HG02852 (cell line): ENCODE measurements at regions not wholly inside any gene's neighbourhood (a gene's known extent, or its start where the extent isn't known, plus 50 kb on each side); places are given as distances from the start of the nearest gene placed in this dataset.

ENCODE experiments used
- ATAC-seq: cut with Tn5 transposase; IDR thresholded peaks from one replicate; pipeline ENCODE4 v1.9.1; 2021; ENCODE audit warnings: mild to moderate bottlenecking, moderate library complexity; ENCODE audit not compliant: unreplicated experiment

DNA sequence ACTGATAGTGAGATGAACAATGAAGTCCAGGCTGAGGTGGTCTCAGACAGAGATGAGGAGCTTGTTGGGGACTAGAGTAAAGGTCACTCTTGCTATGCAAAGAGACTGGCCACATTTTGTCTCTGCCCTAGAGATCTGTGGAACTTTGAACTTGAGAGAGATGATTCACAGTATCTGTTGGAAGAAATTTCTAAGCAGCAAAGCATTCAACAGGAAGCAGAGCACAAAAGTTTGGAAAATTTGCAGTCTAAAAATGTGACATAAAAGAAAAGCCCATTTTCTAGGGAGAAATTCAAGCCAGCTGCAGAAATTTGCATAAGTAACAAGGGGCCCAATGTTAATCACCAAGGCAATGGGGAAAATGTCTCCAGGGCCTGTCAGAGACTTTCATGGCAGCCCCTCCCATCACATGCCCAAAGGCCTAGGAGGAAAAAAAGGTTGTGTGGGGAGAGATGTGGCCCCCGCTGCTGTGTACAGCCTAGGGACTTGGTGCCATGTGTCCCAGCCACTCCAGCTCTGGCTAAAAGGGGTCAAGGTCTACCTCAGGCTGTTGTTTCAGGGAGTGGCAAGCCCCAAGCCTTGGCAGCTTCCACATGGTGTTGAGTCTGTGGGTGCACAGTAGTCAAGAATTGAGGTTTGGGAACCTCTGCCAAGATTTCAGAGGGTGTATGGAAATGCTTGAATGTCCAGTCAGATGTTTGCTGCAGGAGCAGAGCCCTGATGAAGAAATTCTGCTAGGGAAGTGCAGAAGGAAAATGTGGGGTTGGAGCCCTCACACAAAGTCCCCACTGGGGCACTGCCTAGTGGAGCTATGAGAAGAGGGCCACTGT lies 262.8 kb downstream of the DKK2 start:
- no peak for ATAC-seq

DNA sequence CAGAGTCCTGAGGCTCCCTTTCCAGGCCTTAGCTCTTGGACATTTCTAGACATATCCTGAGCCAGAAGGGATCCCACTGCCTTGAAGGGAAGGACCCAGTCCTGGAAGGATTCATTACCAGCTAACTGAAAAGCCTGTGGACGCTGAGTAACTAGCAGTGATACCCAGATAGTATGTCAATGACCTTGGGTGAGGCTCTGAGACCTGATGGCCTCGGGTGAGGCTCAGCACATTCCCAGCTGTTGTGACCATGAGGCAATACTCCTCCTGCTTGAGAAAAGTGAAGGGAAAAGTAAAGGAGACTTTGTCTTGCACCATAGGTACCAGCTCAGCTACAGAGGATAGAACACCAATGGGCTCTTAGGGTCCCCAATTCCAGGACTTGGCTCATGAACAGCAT lies 268.1 kb downstream of the DKK2 start:
- no peak for ATAC-seq

DNA sequence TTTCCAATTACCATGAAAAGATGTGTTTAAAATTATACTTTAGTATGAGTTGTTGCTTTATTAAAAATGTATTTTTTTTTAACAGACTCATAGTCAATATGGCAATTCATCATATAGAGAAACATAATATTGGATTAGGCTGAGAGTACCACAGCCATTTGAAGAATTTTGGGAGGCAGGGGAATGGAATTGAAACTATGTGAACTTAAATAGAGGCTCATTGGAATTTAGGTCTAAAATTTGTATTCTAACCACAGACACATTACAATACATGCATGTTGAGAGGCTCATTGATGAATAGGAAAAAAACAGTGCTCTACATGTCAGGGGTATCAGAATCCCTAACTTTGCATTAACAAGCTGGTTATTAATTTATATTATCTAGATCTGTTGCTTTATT lies 269.6 kb downstream of the DKK2 start:
- no peak for ATAC-seq

DNA sequence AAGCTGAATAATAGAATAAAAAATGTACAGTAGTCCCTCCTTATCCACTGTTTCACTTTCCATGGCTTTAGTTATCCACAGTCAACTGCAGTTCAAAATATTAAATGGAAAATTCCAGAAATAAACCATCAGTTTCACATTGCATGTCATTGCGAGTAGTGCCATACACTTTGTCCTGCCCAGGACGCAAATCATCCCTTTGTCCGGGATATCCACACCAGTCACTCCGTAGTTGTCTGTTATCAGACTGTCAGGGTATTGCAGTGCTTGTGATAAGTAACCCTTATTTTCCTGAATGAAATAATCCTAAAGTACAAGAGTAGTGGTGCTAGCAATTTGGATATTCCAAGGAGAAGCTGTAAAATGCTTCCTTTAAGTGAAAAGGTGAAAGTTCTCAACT lies 271.3 kb downstream of the DKK2 start:
- ATAC-seq = no peak

DNA sequence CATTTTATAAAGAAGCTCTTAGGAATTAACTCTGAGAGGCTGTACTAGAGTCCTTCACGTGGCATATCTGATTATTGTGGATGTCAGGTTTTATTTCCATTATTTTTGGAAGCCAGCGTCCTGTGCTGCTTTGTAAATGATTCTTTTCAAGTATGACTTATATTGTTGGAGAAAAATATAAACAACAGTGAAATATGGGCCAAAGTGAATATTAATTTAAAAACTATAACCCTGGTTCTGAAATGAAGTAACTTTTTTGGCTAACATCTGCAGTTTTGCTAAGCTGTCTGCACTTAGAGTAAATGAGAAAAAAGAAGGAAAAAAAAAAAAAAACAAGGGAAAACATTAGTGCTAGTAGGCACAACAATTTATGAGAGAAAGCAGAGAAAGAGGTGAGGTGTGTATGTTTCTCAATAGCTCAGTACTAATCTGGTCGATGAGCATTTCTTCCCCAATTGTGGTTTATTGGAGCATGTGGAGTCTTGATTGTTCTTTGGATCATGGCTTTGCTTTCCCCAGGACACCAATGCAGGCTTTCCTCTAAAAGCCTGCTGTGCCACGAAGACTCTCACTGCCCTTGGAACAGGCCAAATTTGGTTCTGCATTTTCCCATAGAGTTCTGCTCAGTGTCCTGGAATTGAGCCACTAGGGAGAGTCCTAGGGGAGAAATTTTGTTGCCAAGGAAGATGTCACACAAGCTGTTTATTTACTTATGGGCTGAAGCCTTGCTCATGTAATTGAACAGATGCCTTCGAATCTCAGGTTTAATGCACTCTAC lies 273.3 kb downstream of the DKK2 start:
- ATAC-seq = no peak

DNA sequence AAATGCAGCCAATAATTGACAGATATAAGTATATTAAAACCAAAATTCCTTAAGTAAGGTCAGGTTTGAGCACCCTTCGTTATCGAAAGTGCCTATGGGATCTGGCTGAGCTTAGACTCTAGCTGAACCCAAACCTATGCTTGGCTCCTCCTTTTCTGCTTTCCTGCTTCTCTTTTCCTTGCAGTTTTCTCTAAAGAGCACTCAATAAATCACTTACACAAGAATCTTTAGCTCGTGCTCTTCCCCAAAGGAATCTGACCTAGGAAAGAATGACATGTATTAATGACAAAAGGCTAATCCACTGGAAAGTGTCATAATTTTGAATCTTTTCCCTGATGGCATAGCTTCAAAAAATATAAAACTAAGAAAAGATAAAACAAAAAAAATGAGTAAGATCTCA lies 282.7 kb downstream of the DKK2 start:
- no peak for ATAC-seq

DNA sequence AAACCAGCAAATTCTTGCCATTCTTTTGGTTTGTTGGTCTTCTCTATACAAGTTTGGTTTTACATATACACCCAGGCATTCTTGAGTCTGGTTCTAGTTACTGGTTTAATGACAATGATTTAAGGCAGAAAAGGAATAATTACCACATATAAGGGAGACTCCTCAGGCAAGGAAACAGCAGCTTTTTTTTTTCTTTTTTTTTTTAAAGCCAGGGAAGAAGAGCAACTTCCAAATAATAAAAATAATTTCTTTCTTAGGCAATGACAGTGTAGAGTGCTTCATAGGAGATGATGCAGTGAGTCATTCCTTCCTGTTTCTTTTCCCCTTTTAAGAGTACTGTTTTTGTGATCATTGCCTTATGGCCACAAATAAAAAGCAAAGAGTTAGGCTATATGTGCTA lies 289.7 kb downstream of the DKK2 start:
- no peak for ATAC-seq

DNA sequence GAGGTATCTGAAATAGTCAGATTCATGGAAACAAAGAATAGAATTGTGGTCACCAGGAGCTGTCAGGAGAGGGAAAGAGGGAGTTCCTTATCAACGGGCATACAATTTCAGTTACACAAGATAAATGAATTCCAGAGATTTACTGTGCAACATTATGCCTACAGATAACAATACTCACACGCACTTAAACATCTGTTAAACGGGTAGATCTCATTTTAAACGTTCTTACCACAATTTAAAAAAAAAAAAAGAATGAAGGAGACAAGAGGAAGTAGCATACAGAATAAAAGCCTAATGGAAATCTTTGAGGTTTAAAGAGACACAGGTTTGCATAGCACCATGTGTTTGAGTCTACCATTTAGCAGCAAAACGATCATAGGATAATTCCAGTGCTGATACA lies 298.0 kb downstream of the DKK2 start:
- ATAC-seq = no peak

DNA sequence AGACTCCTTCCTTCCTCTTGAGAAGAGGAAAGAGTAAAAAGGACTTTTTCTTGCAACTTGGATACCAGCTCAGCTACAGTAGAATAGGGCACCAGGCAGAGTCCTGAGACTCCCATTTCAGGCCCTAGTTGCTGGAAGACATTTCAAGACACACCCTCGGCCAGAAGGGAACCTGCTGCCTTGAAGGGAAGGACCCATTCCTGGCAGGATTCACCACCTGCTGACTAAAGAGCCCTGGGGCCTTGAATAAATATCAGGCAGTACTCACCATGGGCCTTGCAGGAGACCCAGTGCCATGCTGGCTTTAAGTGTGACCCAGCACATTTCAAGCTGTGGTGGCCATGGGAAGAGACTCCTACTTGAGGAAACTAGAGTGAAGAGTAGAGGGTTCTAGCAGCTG lies 317.6 kb downstream of the DKK2 start:
- no peak for ATAC-seq

DNA sequence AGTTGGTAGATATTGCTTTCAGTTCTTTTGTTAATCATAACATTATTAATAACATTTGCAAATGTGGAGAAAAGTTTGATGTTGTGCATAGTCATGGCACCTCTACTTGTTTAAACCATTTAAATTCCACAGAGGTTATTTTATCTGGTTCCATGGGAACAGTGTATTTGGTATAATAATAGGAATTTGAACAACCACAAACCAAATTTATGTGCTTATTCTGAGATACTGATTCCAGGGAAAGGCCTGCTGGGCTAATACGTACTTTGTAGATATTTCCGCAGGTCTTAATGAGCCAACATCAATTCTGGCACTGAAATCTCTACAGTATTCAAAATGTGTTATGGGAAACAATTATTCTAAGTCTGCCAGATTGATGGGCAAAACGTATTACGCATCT lies 319.0 kb downstream of the DKK2 start:
- ATAC-seq = no peak

DNA sequence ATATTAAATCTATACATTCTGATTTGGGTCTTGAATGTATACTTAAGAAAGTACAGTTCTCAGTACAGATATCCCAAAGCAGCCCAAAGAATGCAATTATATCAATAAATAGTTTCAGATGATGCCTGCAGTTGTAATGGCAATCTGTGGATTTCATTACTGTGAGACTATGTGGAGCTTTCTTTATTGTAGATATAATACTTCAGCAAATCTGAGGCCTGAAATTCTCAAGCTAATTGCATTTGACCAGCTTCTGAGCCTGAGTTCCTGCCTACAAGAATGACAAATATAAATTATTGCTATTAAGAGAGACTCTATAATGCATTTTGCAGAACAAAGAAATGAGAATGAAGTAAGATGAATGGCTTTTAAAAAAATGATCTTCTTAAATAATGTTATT lies 320.3 kb downstream of the DKK2 start:
- no peak for ATAC-seq

DNA sequence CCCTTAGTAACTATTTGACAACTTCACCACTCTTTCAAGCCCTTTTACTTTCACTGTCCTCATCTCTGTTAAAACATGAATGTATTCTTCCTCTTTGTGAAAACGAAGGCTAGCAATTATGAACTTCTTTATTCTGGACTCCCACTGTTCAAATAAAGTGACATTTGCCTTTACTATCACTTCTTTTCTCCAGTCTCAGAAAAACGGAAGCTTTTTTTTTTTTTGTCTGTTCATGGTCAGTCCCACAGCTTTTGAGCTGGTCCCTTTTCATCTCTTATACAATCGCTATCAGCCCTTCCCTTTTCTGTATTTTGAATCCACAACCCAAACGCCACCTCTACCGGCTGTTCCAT lies 327.7 kb downstream of the DKK2 start:
- no peak for ATAC-seq

DNA sequence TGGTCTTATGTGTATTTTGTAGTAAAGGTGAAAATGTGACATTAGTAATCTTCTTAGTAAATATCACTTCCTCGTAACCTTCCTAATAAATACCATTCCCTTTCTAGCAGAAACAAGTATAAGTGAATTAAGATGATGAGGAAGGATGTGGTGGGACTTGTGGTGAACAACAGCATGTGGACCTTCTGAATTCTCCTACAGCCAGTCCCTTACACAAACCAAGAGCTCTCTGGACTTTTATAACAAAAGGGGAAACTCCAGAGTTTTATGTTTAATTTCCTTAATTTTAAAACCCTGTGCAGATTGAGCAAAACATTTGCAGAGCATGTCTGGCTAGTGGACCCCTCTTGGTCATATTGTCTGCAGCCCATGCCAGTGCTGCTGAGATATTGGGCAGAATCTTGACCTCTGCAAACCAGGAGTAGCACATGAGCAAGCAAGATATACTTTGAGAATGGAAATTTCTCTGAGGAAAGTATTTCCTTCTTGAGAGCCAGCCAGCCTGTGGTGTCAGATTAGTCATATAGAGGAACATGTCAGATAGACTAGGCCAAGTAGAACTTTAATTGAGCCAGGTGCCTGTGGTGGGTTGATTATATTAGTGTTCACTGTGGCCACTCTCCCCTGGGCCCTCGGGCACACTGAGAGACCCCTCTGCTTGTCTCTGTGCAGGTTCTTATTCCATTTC lies 328.2 kb downstream of the DKK2 start:
- no peak for ATAC-seq

DNA sequence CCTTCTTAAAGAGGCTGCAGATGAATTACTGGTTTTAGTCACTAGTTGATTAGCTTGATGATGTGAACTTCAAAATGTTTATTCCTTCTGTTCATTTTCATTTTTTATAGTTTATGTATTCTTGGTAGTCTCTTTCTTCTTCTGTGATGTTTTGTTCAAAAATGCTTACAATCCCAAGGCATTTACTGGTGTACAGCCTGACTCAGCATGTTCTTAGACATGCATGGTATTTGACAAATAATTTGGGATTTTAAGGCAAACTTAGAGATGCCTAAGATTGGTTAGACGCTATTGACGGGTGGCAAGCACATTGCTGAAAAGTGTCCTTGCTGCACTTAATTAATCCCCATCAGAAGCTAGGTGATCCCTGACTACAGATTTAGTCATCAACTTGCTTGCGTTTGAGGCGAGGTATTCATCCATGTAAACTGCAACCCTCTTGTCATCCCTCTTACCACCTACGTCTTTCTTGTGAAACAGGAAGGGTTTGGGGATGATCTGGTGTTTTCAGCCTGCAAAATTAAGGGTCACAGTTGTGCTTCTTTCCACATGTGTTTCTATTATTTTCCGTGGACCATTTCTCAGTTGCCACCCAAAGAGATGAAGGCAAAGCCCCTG lies 331.8 kb downstream of the DKK2 start:
- no peak for ATAC-seq

DNA sequence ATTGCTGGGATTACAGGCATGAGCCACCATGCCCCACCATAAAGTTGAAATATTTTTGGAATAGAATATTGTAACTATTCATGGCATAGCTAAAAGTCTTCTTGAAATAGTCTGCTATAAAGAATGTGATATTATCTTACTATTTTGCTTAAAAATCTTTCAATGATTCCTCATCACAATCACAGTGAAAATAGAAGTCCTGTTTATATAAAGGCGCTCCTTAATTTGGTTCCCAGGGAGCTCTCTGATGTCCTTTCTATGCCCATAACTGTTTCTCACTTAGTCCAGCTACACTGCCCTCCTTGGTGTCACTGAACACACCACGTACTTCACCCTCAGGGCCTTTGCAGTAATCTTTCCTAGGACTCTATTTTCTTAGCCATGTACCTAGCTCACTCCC lies 331.7 kb upstream of the GIMD1 start:
- no peak for ATAC-seq

DNA sequence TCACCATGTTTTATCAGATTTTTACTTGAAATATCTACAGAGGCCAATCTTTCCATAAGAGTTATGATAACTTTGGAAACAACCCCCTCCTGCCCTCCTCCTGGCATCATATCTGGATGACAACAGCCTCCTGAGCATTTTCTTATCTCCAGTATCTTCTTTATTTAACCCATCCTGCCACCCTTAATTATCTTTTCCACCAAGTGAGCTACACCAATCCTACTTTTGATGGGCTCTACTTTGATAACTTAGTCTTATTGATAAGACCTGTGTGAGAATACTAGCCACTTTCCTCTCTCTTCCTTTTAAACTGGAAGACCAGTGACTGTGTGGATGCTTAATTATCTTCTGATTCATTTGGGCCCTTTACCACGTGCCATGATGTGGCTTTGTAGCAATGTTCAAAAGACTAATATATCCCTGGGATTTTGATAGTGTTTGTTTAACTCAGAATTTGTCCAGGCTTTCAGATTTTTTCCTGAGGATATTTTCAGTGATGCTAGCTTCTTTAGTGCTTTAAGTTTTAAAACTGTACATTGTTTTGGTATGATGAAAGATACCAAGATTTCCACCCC lies 330.1 kb upstream of the GIMD1 start:
- no peak for ATAC-seq

DNA sequence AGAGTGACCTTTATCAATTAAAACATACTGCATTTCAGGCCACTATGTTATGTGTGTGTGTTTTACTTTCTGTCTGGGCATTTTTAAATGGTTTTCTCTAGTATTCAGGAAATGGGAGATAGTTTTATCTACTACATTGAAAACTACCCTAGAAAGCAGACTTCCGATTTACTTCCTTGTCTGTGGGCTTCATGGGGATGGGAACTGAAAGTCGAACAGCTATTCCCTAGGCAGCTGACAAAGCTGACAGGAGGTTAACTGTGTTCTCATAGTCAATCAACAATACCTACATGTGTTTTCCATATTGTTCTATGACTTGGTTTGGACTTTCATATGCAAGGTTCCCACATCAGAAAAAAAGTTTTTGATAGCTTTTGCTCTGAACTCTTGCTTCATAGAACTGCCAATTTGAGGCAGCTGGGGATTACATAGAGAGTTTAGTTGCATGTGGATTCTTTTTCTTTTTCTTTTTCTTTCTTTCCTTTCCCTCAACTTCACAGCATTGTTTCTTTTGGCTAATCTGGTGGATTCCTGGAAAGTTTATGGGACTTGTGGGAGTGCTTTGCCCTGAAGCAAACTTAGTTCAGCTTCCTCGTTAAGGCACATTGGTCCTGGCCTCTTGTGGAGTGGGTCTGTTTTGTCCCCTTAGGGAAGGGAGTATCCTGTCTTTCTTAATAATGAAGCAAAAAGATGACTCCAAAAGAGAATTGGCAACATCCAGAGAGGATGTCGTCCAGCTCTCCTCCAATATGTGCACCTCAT lies 327.1 kb upstream of the GIMD1 start:
- ATAC-seq = no peak

DNA sequence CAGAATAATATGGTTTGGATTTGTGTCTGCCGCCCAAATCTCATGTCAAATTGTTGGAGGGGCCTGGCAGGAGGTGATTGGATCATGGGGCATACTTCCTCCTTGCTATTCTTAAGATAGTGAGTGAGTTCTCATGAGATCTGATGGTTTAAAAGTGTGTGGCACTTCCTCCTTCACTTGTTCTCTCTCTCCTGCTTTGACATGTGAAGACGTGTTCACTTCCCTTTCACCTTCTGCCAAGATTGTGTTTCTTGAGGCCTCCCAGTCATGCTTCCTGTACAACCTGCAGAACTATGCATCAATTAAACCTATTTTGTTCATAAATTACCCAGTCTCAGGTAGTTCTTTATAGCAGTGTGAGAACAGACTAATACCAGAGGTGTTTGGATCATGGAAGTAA lies 325.7 kb upstream of the GIMD1 start:
- no peak for ATAC-seq

DNA sequence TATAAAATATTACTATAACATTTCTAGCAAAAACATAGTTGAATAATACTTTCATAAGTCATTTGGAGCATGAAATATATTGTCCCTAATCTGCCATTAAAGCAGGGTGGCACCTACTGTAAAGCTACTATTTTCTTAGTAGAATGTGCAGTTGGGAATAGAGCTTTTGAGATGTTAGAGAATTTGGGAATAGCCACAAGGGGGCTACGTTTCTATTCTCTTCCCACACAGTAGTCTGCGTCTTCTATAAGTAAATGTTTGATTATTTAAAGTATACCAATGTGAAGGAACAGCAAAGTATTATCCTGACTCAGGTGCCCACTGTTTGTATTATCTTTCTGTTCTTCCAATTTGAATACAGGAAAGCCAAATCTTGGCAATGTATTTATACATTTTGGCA lies 323.2 kb upstream of the GIMD1 start:
- no peak for ATAC-seq

DNA sequence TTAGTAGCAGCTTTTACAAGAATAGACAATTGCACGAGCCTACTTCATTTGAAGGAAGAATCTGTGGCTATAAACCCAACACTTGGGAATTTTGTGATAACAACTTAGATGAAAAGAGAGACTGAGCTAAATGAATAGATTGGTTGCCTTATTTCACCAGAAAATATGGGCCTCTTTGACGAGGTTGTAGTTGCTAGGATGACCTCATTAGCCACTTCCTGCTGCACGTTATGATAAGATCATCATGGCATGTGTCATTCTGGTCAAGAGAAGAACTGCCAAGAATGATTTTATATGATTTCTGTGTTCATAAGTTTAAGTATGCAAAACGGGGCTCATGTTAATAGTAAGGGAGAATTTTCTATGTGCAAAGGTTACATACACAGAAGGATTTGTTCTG lies 321.9 kb upstream of the GIMD1 start:
- no peak for ATAC-seq
